CD1c-positive myeloid dendritic cell (primary cell): ENCODE measurements at regions not wholly inside any gene's neighbourhood (a gene's known extent, or its start where the extent isn't known, plus 50 kb on each side); places are given as distances from the start of the nearest gene placed in this dataset.
"Not testable (repeated sequence)": the region's sequence is repeated elsewhere in the genome, so short reads cannot be mapped to it uniquely, and the experiment has no call there.

Experiments
- DNase-seq: peaks from one replicate; pipeline ENCODE4 v3.0.0-alpha.2; 2016; ENCODE audit errors: extremely low spot score

GRCh38 chr5:116971131-116971530, 396.5 kb upstream of the SEMA6A start:
- no peak for DNase-seq

GRCh38 chr5:116970318-116970717, 395.7 kb upstream of the SEMA6A start:
- DNase-seq: no peak

- DNase-seq: no peak
Measured at GRCh38 chr5:116964438-116964837, 389.8 kb upstream of the SEMA6A start.

DNA sequence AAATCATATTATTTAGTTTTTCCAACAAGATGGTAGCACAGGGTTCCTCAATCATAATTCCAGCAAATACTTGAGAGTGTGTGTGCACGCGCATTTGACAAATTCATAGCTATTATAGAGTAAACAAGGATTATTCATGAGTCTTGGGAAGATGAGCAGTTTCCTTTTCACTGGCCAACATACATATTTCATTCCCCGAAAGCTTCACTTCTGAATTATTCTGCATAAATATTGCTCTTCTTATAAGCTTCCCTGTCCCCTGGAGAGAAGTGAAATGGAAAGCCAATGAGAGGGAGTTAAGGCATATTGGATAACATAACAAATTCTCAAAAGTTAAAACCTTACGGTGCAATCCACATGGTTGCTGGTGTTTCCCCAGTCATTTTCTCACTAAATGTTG, 386.4 kb upstream of the SEMA6A start:
- DNase-seq: no peak

- no peak for DNase-seq
Measured at GRCh38 chr5:116959843-116960242, 385.2 kb upstream of the SEMA6A start.

GRCh38 chr5:116953251-116953930, 378.8 kb upstream of the SEMA6A start:
- DNase-seq: no peak

- no peak for DNase-seq
Measured at GRCh38 chr5:116951219-116951618, 376.6 kb upstream of the SEMA6A start.

DNA sequence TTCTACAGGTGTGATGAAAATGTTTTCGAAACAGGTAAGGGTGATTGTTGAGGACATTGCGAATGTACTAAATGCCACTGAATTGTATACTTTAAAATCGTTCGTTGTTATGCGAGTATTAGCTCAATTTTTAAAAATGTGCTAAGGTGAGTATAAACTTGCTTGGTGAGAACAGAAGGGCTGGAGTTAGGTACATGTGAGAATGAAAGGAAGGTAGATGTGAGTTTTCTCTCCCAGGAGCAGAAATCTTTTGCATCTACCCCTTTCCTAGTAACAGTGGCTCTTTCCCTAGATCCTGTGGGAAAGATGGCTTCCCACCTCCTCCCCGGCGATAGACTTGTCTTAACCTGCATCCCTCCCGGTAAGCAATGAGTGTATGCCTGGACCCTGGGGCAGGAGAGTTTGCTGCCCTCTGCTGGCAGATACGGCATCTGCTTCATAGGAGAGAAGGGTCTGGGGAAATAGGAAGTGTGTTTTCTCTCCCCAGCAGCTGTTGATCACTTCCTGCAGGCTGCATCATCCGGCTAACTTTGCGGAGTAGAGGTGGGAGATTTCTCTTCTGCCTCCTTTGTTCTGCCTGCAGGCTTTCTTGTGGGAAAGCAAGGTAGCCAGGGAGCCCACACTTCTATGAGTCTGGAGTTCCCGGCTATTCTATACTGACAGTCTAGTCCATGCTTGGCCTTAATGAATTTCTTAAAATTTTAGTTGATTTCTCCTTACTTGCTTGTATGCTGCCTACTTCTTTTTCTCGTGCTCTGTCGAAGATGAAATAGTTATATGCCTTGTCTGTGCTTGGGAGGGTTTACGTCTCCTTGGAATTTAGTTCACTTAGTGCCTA, 373.3 kb upstream of the SEMA6A start:
- peak; percentile 33 for DNase-seq

GRCh38 chr5:116945613-116946382, 371.2 kb upstream of the SEMA6A start:
- not testable (repeated sequence) for DNase-seq

DNA sequence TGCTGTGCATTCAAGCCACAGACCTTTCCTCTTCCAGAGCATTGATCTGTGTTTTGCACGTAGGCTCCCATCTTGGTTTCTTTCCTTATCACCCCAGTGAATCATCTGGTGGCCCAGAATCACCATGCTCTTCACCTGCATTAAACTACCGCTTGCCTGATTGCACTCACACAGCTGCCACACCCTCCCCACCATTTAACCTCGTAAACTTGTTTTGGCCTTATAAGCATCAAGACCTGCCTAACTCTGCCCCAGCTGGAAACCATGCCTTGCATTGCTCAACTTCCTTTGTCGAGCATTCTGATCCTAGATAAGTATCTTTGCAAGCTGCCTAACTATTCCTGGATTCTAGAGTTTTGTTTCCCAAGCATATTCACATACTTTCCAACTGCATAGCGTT, 369.6 kb upstream of the SEMA6A start:
- no peak for DNase-seq

GRCh38 chr5:116942622-116943021, 368.0 kb upstream of the SEMA6A start:
- no peak for DNase-seq

DNA sequence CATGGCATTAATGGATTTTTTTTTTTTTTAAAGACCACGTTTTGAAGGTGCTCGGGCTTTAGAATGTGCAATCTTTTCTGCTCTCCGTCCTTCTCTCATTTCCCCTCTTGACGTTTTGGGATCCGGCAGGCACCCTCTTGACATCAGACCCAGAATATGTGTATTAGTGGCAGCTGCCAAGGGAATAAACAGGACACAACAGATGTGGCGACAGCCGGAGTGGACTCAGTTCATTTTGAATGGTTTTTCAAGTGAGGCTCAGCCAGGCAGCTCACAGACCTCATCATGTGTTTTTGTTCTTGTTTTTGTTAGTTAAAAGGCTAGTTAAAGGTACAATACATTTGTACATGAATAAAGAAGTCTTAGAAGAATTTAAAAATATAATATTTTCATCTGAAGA, 365.0 kb upstream of the SEMA6A start:
- DNase-seq: no peak

- no peak for DNase-seq
Measured at GRCh38 chr5:116938488-116938887, 363.9 kb upstream of the SEMA6A start.

- no peak for DNase-seq
Measured at GRCh38 chr5:116935561-116936162, 361.0 kb upstream of the SEMA6A start.

DNA sequence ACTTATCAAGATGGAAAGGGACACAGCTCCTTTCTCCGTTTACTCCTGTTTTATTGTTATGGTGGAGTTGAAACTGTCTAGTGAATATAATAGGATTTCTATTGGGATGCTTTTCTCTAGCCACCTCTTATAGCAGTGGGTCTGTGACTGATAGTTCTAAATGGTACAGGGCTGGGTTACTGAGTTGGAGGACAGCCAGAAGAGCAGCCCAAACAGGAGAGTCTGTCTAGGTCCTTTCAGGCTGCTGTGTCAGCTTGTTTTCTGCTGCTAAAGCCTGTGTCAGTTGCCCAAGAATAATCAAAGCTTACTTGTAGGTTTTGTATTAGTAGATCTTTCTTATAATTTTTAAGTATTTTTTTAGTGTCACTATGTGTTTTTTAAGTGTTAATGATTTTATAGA, 356.0 kb upstream of the SEMA6A start:
- no peak for DNase-seq

GRCh38 chr5:116923344-116923743, 348.7 kb upstream of the SEMA6A start:
- DNase-seq: no peak

DNA sequence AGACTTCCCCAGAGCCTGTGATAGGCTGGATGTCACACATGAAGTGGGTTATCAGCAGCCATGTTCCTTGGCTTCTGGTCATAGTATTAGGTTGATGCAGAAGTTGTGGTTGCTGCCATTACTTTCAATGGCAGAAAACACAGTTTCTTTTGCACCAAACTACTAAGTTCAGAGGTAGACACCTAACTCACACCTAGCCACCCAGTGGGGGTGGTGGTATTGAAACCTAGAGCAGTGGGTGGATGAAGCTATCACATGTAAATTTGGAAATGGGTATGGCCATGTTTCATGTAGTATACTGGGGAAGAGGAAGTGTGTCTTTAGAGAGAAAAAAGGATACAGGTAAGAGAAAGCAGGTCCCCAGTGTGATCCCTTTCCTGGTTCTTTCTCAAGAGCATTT, 347.9 kb upstream of the SEMA6A start:
- no peak for DNase-seq

- DNase-seq: no peak
Measured at GRCh38 chr5:116914869-116915504, 340.4 kb upstream of the SEMA6A start.

DNA sequence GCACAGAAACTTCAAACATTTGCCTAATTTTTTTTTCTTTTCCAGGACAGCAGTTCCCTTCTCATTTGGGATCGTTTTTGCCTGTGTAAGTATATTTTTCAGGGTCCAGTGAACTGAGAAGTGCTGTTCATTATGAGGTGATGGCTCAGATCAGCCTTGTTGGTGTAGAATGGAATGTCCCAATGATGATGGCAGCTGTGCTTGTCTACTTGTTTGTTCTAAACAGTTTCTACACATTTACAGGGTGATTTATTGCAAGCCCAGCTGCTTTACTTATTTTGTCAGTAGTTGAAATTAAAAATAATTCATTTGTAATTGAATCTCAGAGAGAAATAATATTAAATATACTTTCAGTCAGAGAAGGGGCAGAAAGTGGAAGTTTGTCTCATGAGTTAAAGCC, 337.6 kb upstream of the SEMA6A start:
- no peak for DNase-seq

DNA sequence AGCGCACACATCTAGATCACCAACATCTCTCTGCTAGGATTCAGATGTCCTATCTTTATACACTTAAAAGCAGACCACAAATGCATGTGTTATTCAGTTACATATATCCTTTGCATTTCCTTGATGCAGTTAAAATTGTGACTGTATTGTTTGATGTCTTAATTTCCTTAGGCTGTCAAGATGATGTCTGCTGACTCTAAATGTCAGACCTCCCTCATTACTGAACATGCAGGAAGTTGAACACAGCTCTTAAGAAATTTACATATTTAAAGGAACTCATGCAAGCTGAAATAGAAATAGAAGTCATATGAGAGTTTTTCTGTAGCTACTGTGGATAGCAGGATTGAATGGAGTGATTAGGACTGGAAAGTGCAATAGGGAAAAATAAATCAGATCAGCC, 336.5 kb upstream of the SEMA6A start:
- DNase-seq: no peak

GRCh38 chr5:116908537-116908936, 333.9 kb upstream of the SEMA6A start:
- DNase-seq: no peak

GRCh38 chr5:116905885-116906284, 331.3 kb upstream of the SEMA6A start:
- no peak for DNase-seq
